ENCODE measurements at regions not wholly inside any gene's neighbourhood (a gene's known extent, or its start where the extent isn't known, plus 50 kb on each side); places are given as distances from the start of the nearest gene placed in this dataset.
"Not testable (repeated sequence)": the region's sequence is repeated elsewhere in the genome, so short reads cannot be mapped to it uniquely, and the experiment has no call there.

DNA sequence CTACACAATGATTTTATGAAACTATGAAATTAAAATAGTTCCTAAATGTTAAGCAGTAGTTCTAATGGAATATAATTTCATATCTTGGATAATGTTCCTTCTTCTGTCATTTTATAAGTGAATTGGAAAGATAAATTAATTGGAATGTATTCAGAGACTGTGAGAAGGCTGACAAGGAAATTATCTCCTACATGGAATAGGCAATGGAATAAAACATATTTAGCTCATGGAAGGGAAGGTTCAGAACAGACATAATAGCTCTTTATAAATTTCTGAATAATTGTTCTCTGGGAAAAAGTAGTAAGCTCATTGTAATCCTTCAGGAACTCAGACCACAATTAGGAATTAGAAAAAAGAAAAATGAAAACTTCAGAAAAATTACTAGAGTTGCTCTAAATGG lies 1172.3 kb upstream of the SORCS1 start:
- H3K4me3 ChIP-seq (ENCODE audit: low read depth, low read length) = no peak overlapping the region
- DNase-seq (ENCODE audit: low read depth) = no peak
- TF ChIP-seq, protein P1, sequence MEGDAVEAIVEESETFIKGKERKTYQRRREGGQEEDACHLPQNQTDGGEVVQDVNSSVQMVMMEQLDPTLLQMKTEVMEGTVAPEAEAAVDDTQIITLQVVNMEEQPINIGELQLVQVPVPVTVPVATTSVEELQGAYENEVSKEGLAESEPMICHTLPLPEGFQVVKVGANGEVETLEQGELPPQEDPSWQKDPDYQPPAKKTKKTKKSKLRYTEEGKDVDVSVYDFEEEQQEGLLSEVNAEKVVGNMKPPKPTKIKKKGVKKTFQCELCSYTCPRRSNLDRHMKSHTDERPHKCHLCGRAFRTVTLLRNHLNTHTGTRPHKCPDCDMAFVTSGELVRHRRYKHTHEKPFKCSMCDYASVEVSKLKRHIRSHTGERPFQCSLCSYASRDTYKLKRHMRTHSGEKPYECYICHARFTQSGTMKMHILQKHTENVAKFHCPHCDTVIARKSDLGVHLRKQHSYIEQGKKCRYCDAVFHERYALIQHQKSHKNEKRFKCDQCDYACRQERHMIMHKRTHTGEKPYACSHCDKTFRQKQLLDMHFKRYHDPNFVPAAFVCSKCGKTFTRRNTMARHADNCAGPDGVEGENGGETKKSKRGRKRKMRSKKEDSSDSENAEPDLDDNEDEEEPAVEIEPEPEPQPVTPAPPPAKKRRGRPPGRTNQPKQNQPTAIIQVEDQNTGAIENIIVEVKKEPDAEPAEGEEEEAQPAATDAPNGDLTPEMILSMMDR (conservative IDR thresholded peaks at IDR 0.05; ENCODE audit: low read depth, low read length) = no peak

DNA sequence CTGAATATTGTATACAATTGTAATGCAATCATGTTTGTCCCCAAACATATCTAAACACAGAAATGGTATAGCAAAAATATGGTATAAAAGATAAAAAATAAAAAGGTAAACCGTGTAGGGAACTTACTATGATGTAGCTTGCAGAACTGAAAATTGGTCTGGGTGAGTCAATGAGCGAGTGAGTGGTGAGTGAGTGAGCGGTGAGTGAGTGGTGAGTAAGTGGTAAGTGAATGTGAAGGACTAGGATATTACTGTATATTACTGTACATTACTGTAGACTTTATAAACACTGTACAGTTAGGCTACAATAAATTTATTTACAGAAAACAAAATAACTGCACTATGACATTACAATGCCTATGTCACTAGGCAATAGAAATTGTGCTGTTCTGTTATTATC lies 1163.2 kb upstream of the SORCS1 start:
- H3K4me3 ChIP-seq (ENCODE audit: low read depth, low read length) = no peak overlapping the region
- TF ChIP-seq, protein P1 (conservative IDR thresholded peaks at IDR 0.05; ENCODE audit: low read depth, low read length) = no peak
- no peak for DNase-seq (ENCODE audit: low read depth)

DNA sequence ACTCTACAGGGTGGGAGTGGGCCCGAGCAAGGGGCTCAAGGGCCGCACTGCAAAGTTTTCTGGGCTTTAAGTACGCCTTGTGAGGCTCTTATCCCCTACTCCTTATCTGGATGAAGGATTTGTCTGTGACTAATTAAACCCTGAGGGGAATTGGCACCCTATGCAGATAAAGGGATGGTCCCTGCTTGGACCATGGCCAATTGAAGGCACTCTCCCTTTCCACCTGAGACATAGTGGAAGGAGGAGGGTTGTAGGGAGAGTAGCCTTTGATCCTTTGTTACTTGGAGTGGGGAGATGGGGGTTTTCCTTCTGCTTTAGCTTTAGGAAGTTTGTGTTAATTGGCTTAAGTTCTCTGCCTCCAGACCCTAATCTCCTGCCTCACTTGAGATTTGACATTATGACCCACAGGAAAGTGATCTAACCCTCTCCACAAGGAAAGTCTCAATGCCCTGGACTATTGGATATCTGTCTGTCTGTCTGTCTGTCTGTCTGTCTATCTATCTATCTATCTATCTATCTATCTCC lies 1158.8 kb upstream of the SORCS1 start:
- H3K4me3 ChIP-seq (ENCODE audit: low read depth, low read length) = no peak overlapping the region
- TF ChIP-seq, protein P1 (conservative IDR thresholded peaks at IDR 0.05; ENCODE audit: low read depth, low read length) = no peak
- no peak for DNase-seq (ENCODE audit: low read depth)

DNA sequence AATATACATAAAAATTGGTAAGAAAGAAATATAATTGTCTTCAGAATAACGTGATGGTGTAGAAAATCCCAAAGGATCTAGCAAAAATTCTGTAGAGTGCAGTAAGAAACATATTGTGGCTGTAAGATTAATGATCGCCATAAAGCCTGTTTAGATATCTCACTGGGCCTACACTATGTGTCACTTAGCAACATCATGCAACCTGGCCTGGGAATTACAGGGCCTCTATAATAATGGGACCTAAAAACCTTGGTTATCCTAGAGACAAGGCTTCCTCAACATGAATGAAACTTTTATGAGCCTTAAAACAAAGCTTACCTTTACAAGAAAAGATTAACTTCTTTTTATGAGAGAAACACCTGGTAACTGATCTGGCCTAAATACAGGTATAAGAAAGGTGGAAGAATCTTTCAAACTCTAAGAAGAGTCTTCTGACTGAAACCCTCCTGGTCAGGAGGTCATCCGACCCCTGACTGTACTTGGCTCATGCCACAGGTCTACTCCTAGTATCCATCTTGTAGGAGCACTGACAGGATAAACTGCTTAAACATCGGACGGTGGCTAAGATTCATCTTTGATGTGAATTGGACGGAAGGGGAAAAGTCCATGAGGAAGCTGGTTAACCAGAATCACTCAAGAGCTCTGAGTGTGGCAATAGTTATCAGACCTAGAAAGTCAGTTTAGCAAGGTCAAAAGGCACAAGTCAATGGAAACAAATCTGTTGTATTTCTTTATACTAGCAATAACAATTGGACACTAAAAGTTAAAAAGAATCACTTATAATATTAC lies 1155.1 kb upstream of the SORCS1 start:
- DNase-seq (ENCODE audit: low read depth) = no peak
- TF ChIP-seq, protein P1 (conservative IDR thresholded peaks at IDR 0.05; ENCODE audit: low read depth, low read length) = no peak

DNA sequence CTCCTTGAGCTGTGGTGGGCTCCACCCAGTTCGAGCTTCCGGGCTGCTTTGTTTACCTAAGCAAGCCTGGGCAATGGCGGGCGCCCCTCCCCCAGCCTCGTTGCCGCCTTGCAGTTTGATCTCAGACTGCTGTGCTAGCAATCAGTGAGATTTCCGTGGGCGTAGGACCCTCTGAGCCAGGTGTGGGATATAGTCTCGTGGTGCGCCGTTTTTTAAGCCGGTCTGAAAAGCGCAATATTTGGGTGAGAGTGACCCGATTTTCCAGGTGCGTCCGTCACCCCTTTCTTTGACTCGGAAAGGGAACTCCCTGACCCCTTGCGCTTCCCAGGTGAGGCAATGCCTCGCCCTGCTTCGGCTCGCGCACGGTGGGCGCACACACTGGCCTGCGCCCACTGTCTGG lies 1151.1 kb upstream of the SORCS1 start:
- DNase-seq (ENCODE audit: low read depth); H3K4me3 ChIP-seq (ENCODE audit: low read depth, low read length): not testable (repeated sequence)

More for the DNA sequence above, 1155.1 kb upstream of the SORCS1 start:
- no peak overlapping the region for H3K4me3 ChIP-seq (ENCODE audit: low read depth, low read length)

DNA sequence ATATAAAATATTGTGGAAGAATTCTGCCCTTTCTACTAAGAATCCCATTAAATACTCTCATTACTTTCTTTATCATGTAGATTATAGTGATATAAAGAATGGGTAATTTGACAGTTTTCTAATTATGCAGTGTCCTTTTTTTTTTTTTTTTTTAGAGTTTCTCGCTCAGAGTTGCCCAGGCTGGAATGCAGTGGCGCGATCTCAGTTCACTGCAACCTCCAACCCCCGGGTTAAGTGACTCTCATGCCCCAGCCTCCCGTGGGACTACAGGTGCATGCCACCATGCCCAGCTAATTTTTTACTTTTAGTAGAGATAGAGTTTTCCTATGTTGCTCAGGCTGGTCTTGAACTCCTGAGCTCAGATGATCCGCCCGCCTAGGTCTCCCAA lies 1143.4 kb upstream of the SORCS1 start:
- DNase-seq (ENCODE audit: low read depth) = no peak
- TF ChIP-seq, protein P1 (conservative IDR thresholded peaks at IDR 0.05; ENCODE audit: low read depth, low read length) = no peak
- H3K4me3 ChIP-seq (ENCODE audit: low read depth, low read length) = no peak overlapping the region

DNA sequence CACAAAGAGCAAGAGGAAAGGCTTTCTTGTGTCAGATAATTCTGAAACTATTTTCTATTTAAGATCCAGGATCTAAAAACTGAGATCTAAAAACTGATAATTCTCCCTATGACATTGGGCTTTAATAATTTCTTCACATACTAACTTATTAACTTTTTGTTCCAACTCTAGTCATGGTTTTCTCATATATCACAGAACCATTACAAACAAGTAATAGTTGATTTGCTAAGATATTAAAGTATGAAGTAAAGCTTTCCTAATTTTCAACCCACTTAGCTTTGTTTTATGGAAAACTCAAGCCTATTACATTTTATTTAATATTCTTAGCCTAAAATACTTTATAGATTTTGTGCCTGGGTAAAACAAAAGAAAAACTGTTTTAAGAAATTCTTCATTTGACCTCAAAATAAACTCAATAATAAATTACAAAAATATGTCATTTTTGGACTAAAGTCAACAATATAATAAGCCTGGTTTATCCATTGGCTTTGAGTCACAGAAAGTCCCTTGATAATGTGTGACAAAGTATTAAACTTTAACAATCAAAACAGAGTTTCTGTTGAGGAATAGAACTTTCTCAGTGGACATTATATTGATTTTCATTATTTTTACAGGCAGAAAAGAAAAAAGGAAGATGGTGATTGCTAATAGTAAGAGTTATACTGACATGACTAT lies 1142.9 kb upstream of the SORCS1 start:
- no peak for DNase-seq (ENCODE audit: low read depth)
- TF ChIP-seq, protein P1 (conservative IDR thresholded peaks at IDR 0.05; ENCODE audit: low read depth, low read length) = no peak
- H3K4me3 ChIP-seq (ENCODE audit: low read depth, low read length) = no peak overlapping the region
